ENCODE measurements at regions not wholly inside any gene's neighbourhood (a gene's known extent, or its start where the extent isn't known, plus 50 kb on each side); places are given as distances from the start of the nearest gene placed in this dataset.

DNA sequence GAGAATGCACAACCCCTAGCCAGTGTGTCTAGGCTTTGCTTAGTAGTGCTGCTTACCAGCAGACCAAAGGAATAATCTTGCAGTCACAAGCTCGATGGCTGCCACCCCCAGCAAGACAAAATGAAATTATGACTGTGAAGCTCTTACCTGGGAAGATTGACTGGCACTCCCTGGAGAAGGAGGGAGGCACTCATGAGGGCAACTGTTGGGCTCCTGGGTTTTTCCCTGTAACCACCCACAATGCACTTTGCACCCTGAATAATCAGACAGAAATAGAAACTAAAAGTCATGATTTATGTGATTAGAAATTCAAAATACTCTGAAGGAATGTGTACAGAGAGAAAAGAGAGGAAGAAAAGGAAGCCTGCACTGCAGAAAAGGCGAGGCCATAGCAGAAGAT is 144.3 kb upstream of the DGKB start:
- no peak overlapping the region for H3K4me3 Mint-ChIP-seq
- no peaks in the 10 kb centered on the region for H3K4me1 Mint-ChIP-seq
- H3K27me3 Mint-ChIP-seq: no peaks in the 10 kb centered on the region
- no peak for DNase-seq
- ChIA-PET POLR2A (no interaction called here), CTCF (no interaction called here)
- ATAC-seq: no peak
- H3K36me3 Mint-ChIP-seq (ENCODE audit: low read depth): no peaks in the 10 kb centered on the region
- H3K9me3 Mint-ChIP-seq (ENCODE audit: low read depth): peaks cover 7% of the 10 kb centered on the region
- intact Hi-C loops (cut with DNase I, micrococcal nuclease): no loop called here
- no peak overlapping the region for H3K27ac Mint-ChIP-seq

DNA sequence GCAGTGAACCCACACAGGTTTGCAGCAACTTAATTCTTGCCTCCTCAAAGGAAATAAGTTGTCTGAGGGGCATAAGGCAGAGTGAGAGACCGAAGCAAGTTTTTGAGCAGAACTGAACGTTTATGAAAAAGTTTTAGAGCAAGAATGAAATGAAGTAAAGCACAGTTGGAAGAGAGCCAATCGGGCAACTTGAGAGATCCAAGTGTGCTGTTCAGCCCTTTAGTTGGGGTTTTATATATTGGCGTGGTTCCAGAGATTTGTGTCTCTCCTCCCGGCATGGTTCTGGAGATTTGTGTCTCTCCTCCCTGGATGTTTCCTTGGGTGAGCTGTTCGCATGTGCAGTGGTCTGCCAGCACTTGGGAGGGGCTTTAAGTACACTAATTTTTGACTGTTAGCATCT is 141.4 kb upstream of the DGKB start:
- no peak overlapping the region for H3K4me3 Mint-ChIP-seq

DNA sequence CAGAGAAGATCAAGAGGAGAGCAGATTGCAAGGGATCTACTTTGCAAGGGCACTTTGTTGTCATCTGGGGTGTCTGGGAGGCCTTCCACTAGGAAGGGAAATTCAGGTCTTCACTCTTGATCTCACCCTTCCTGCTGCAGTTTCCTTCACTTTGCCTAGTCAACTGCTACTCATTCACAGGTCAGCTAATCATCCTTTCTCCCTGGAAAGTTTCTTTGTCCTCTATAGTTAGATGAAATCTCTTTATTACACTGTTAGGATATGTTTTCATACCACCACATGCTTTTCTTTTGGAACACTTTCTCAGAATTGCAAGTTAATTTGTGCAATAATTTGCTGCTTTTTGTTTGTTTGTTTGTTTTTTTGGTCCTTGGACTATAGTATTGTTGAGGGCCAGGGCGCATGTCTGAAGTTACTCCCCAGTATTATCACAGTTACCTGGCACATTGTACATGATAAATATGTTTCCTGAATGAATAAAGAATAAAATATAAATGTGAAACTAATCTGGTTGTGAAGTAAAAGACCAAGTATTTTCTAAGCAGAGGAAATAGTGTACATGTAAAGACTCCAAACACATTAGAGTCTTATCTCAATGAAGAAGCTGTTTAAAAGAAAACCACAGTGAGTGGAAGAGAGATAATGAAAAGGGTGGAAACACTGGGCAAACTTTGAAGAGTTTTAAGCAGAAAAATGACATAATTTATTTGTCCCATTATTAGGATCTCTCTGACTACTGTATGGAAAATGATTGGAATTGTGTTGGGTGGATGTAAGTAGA is 139.9 kb upstream of the DGKB start:
- H3K4me3 Mint-ChIP-seq: no peak overlapping the region
- ChIA-PET CTCF (no interaction called here), POLR2A (no interaction called here)
- ATAC-seq: no peak
- no peaks in the 10 kb centered on the region for H3K4me1 Mint-ChIP-seq
- H3K27me3 Mint-ChIP-seq: no peaks in the 10 kb centered on the region
- intact Hi-C loops (cut with DNase I, micrococcal nuclease): no loop called here
- H3K36me3 Mint-ChIP-seq (ENCODE audit: low read depth): no peaks in the 10 kb centered on the region
- no peak overlapping the region for H3K27ac Mint-ChIP-seq
- peaks cover 3% of the 10 kb centered on the region for H3K9me3 Mint-ChIP-seq (ENCODE audit: low read depth)
- DNase-seq: no peak

More for the DNA sequence above, 141.4 kb upstream of the DGKB start:
- H3K27ac Mint-ChIP-seq: no peak overlapping the region
- no peaks in the 10 kb centered on the region for H3K27me3 Mint-ChIP-seq
- H3K4me1 Mint-ChIP-seq: no peaks in the 10 kb centered on the region
- ATAC-seq (no peak), DNase-seq (no peak)
- ChIA-PET CTCF (no interaction called here), POLR2A (no interaction called here)
- intact Hi-C loops (cut with DNase I, micrococcal nuclease): no loop called here
- peaks cover 3% of the 10 kb centered on the region for H3K9me3 Mint-ChIP-seq (ENCODE audit: low read depth)
- no peaks in the 10 kb centered on the region for H3K36me3 Mint-ChIP-seq (ENCODE audit: low read depth)

DNA sequence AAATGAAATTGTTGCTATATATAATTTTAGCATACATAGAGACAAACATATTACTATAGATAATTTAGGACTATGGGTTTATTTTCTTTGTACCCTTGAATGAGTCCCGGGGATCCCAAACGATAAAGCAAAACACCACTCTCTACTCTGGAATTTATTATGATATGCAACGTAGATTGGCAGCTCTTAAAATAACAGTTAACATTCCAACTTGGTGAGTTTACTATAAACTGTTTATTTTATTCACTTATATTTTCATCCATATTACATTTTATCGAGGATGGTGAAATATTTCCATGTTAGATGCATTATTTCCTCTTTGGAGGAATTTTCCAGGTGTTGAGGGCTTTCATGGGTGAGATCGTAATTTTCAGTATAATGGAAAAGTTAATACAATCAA is 138.7 kb upstream of the DGKB start:
- ChIA-PET CTCF (no interaction called here), POLR2A (no interaction called here)
- DNase-seq: no peak
- intact Hi-C loops (cut with DNase I, micrococcal nuclease): no loop called here
- Mint-ChIP-seq H3K27me3 (no peaks in the 10 kb centered on the region), H3K36me3 (ENCODE audit: low read depth) (no peaks in the 10 kb centered on the region), H3K4me1 (no peaks in the 10 kb centered on the region), H3K27ac (no peak overlapping the region), H3K4me3 (no peak overlapping the region), H3K9me3 (ENCODE audit: low read depth) (peaks cover 1% of the 10 kb centered on the region)
- ATAC-seq: no peak

DNA sequence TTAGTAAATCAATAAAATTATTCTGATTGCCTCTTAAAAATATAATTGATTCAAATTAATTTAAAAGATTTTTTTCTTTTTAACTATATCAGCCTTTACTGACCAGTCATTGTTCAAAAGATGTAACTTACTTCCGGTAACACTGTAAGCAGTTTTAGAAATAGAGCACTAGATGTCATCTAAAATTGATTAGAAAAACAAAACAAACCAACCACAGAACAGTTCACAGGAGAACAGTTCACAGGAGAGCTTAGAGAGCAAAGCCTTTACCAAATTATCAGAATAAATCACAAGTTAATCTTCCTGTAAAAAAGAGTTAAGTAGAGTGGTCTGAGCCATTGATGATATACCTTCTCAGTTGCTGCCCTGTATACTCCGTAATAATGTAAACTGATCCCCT is 133.3 kb upstream of the DGKB start:
- Mint-ChIP-seq H3K27ac (no peak overlapping the region), H3K4me1 (no peaks in the 10 kb centered on the region), H3K4me3 (no peak overlapping the region), H3K36me3 (ENCODE audit: low read depth) (no peaks in the 10 kb centered on the region), H3K9me3 (ENCODE audit: low read depth) (no peaks in the 10 kb centered on the region), H3K27me3 (no peaks in the 10 kb centered on the region)
- ChIA-PET POLR2A (no interaction called here), CTCF (no interaction called here)
- no peak for DNase-seq
- intact Hi-C loops (cut with DNase I, micrococcal nuclease): no loop called here
- no peak for ATAC-seq

DNA sequence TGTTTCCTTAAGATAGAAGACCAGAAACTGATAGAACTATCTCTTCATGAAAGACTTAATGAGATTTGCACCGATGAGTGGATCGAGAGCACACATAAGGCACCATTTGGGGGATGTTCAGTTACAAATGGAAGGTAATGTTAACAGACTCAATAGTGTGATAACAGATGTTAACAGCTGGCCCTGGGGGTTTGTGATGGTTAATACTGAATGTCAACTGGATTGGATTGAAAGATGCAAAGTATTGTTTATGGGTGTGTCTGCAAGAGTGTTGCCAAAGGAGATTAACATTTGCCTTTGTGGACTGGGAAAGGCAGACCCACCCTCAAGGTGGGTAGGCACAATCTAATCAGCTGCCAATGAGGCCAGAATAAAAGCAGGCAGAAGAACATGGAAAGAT is 130.5 kb upstream of the DGKB start:
- intact Hi-C loops (cut with DNase I, micrococcal nuclease): no loop called here
- CTCF ChIA-PET: no interaction called here
- Mint-ChIP-seq H3K27ac (no peak overlapping the region), H3K36me3 (ENCODE audit: low read depth) (no peaks in the 10 kb centered on the region), H3K4me1 (no peaks in the 10 kb centered on the region), H3K4me3 (no peak overlapping the region), H3K9me3 (ENCODE audit: low read depth) (no peaks in the 10 kb centered on the region), H3K27me3 (no peaks in the 10 kb centered on the region)
- DNase-seq (no peak), ATAC-seq (no peak)
- POLR2A ChIA-PET: no interaction called here

DNA sequence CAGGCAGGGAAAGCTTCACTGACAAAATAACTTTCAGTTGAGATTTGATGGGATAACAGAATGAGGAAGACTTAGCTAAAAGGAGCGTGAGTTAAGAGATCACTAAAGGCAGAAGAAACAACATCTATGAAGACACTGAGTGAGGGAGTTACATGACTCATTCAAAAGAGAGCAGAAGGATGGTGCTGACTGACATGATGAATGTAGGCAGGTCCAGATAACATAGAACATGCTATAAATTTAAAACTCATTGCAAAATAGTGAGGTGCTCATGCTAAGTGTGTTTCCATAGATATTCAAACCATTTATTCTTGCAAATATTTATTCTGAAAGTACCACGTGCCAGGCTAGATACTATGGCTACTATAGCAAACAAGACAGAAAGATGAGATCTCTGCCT is 116.4 kb upstream of the DGKB start:
- CTCF ChIA-PET: no interaction called here

DNA sequence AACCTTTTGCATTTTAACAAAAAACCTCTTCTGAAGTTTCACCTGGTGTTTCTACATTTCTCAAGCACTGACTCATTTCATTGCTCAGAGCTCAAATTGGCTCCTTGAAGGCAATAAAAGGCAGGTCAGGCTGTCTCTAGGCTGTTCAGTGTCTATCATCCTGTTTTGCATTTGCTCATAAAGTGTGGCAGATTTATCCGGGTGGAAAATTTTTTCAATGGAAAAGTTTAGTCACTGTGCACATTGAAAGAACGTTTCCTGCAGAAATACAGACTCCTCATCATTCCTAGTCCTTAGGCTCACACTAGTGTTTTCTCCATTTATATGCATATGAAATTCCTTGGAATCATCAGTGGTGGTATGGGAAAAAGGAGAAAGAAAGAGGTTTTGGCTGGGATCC is 114.2 kb upstream of the DGKB start:
- POLR2A ChIA-PET: interaction anchor here (0.6 kb wide), 1 partner anchor 140 kb away, joined by 6 read pairs; no protein-coding TSS in a partner anchor
- Mint-ChIP-seq H3K27ac (no peak overlapping the region), H3K4me1 (no peaks in the 10 kb centered on the region), H3K9me3 (ENCODE audit: low read depth) (peaks cover 3% of the 10 kb centered on the region), H3K27me3 (no peaks in the 10 kb centered on the region), H3K36me3 (ENCODE audit: low read depth) (no peaks in the 10 kb centered on the region), H3K4me3 (no peak overlapping the region)
- DNase-seq (no peak), ATAC-seq (no peak)
- intact Hi-C loops (cut with DNase I, micrococcal nuclease): loop anchor here (1.0 to 10.0 kb wide), 4 partner anchors 299 to 1732 kb away; no protein-coding TSS in a partner anchor
- CTCF ChIA-PET: interaction anchor here (0.6 to 1.8 kb wide), 6 partner anchors 8 to 1397 kb away, joined by 3 to 16 read pairs (median 4); no protein-coding TSS in a partner anchor

More for the DNA sequence above, 116.4 kb upstream of the DGKB start:
- no peak overlapping the region for H3K27ac Mint-ChIP-seq
- no peaks in the 10 kb centered on the region for H3K36me3 Mint-ChIP-seq (ENCODE audit: low read depth)
- ATAC-seq: no peak
- POLR2A ChIA-PET: no interaction called here
- no peaks in the 10 kb centered on the region for H3K4me1 Mint-ChIP-seq
- H3K27me3 Mint-ChIP-seq: no peaks in the 10 kb centered on the region
- DNase-seq: no peak
- H3K9me3 Mint-ChIP-seq (ENCODE audit: low read depth): peaks cover 3% of the 10 kb centered on the region
- no peak overlapping the region for H3K4me3 Mint-ChIP-seq
- intact Hi-C loops (cut with DNase I, micrococcal nuclease): loop anchor here (5.0 to 10.0 kb wide), 2 partner anchors 302 to 1734 kb away; no protein-coding TSS in a partner anchor

DNA sequence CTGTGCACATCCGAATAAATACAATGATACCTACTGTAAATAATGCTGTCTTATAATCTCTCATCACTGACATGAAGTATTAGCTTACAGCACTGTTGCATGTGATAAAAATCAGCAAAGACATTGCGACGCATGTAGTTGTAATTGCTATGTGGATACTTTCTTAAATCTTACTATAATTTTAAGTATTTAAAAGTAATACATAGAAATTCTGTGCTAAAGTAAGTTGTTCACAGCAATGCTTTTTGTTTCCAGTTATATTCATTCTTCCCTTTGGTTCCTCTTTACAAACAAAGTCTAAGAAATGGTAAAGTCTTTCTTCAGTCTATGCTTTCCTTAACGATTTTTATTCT is 113.7 kb upstream of the DGKB start:
- Mint-ChIP-seq H3K27ac (no peak overlapping the region), H3K4me3 (no peak overlapping the region), H3K4me1 (no peaks in the 10 kb centered on the region), H3K27me3 (no peaks in the 10 kb centered on the region), H3K36me3 (ENCODE audit: low read depth) (no peaks in the 10 kb centered on the region), H3K9me3 (ENCODE audit: low read depth) (no peaks in the 10 kb centered on the region)
- ATAC-seq (no peak), DNase-seq (no peak)
- CTCF ChIA-PET: interaction anchor here (0.6 to 1.8 kb wide), 11 partner anchors 9 to 1075 kb away, joined by 3 to 16 read pairs (median 4); no protein-coding TSS in a partner anchor
- POLR2A ChIA-PET: interaction anchor here (0.7 kb wide), 1 partner anchor 144 kb away, joined by 4 read pairs; no protein-coding TSS in a partner anchor
- intact Hi-C loops (cut with DNase I, micrococcal nuclease): loop anchor here (1.0 to 10.0 kb wide), 4 partner anchors 299 to 1731 kb away; no protein-coding TSS in a partner anchor

DNA sequence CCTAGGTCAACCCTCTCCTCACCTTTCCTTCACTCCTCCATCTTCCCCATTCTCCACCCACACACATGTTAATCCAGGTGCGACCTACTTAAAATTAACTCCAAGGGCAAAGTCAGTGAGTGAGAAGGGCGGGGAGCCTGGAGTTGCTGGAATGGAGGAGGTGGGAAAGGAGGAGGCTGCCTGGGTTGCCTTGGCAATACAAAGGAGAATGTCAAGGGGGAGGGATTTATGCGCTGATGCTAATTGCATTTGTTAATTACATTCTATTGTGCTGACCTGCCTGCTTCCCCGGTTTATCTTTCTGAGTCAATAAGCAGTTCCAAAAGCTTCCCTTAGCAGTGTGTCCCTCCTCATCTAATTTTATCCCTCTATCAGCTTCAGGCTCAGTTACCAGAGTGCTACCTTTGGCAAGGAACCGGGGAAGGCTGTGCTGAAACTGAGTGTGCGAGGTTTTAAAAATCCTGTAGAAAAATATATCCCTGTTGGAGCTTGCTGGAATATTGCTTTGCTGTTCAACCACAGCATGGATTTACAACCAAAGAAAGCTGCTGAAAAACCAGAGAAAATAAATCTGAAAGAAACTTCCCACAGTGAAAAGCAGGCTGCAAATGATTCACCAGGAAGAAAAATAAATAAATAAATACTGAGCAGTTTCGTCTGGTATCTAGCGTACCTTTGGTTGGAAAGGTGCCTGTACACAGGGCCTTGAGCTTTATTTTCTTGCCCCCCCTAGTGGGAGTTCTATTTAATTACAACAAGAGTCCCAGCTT is 113.2 kb upstream of the DGKB start:
- ATAC-seq (peak; percentile 79), DNase-seq (peak; percentile 10)
- ChIA-PET POLR2A (interaction anchor here (0.7 kb wide), 1 partner anchor 143 kb away, joined by 4 read pairs; no protein-coding TSS in a partner anchor), CTCF (interaction anchor here (0.6 to 1.8 kb wide), 11 partner anchors 9 to 1075 kb away, joined by 3 to 16 read pairs (median 4); no protein-coding TSS in a partner anchor)
- Mint-ChIP-seq H3K27me3 (no peaks in the 10 kb centered on the region), H3K4me1 (no peaks in the 10 kb centered on the region), H3K27ac (no peak overlapping the region), H3K4me3 (no peak overlapping the region), H3K9me3 (ENCODE audit: low read depth) (no peaks in the 10 kb centered on the region), H3K36me3 (ENCODE audit: low read depth) (no peaks in the 10 kb centered on the region)
- intact Hi-C loops (cut with DNase I, micrococcal nuclease): loop anchor here (1.0 to 10.0 kb wide), 4 partner anchors 298 to 1731 kb away; no protein-coding TSS in a partner anchor

DNA sequence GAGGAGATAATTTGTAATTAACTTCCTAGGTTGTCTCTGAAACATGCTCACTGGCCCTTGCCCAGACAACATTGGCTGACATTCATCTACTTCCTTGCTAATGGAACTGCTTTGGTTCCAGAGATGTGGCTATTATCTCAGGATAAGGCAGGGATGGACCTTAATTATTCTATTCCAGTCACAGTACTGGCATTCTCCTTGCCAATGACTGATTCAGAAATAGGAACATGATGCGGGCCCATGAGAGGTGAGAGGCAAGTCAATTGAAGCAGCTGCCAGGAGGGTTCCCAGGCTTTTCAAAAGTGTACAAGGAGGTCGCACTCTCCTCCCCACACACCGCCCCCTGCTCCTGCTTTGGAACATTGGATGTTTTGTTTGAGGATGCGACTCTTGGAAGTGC is 109.6 kb upstream of the DGKB start:
- ChIA-PET POLR2A (no interaction called here), CTCF (no interaction called here)
- no peaks in the 10 kb centered on the region for H3K4me1 Mint-ChIP-seq
- H3K36me3 Mint-ChIP-seq (ENCODE audit: low read depth): no peaks in the 10 kb centered on the region
- H3K27me3 Mint-ChIP-seq: no peaks in the 10 kb centered on the region
- DNase-seq (no peak), ATAC-seq (no peak)
- H3K4me3 Mint-ChIP-seq: no peak overlapping the region
- intact Hi-C loops (cut with DNase I, micrococcal nuclease): loop anchor here in 1 of 2 experiments (10.0 kb wide), 1 partner anchor 1727 kb away; no protein-coding TSS in a partner anchor
- no peaks in the 10 kb centered on the region for H3K9me3 Mint-ChIP-seq (ENCODE audit: low read depth)
- H3K27ac Mint-ChIP-seq: no peak overlapping the region

DNA sequence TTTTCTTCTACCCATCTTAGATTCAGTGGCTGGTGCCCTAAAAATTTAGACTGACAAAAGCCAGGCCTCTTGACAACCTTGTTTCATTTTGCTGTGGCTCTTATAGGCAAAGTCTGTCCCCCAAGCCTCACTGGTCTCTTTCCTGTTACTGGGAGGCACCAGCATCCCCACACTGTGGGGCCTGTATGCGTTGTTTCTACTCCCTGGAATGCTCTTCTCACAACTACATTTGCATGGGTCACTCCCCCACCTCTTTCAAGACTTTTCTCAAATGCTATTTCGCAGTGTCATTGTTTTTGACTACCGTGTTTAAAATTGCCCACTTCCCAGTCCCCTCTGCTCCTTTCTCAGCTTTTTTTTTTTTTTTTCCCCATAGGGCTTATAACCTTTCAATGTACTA is 108.7 kb upstream of the DGKB start:
- Mint-ChIP-seq H3K9me3 (ENCODE audit: low read depth) (no peaks in the 10 kb centered on the region), H3K4me3 (no peak overlapping the region), H3K27ac (no peak overlapping the region), H3K36me3 (ENCODE audit: low read depth) (no peaks in the 10 kb centered on the region), H3K27me3 (no peaks in the 10 kb centered on the region), H3K4me1 (no peaks in the 10 kb centered on the region)
- intact Hi-C loops (cut with DNase I, micrococcal nuclease): loop anchor here in 1 of 2 experiments (10.0 kb wide), 1 partner anchor 1726 kb away; no protein-coding TSS in a partner anchor
- POLR2A ChIA-PET: no interaction called here
- ATAC-seq (no peak), DNase-seq (no peak)
- CTCF ChIA-PET: no interaction called here
